ENCODE measurements at regions not wholly inside any gene's neighbourhood (a gene's known extent, or its start where the extent isn't known, plus 50 kb on each side); places are given as distances from the start of the nearest gene placed in this dataset.

DNA sequence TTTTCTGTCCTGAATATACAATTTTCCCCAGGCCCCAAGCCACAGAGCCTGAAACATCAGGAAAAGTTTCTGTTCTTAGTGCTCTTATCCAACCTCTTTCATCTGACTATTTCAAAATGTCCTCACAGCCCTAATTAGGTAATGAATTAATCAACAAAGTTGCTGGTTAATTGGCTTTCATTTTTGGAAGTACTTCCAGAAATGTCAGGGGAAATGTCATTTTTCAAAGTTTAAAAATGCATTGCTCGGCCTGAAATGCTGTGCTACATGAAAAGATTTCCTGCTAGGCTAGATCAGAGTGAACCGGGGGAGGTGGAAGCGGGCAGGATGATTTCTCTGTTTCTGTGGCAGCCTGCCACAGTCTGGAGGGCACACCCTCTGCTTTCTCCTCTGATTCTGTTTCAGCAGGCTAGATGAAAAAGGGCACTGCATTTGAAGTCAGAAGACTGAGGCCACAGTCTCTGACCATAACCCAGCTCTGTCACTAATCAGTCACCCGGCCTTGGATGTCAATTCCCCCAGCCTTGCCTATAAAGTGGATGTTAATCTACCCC lies 55.9 kb upstream of the BARX1 start:
- no peak for TF ChIP-seq FOXK2 (IDR thresholded peaks at IDR 0.05)
- TF ChIP-seq ZNF384 (IDR thresholded peaks at IDR 0.05) = no peak
- no peak for TF ChIP-seq SUZ12 (IDR thresholded peaks at IDR 0.05)
- no peak for TF ChIP-seq ELF4 (IDR thresholded peaks at IDR 0.05)
- ChIA-PET CTCF (interaction anchor here (4.8 kb wide), 1 partner anchor 202 kb away, joined by 35 read pairs; no protein-coding TSS in a partner anchor), POLR2A (no interaction called here)
- DNase-seq (ENCODE audit: extremely low spot score) = no peak

DNA sequence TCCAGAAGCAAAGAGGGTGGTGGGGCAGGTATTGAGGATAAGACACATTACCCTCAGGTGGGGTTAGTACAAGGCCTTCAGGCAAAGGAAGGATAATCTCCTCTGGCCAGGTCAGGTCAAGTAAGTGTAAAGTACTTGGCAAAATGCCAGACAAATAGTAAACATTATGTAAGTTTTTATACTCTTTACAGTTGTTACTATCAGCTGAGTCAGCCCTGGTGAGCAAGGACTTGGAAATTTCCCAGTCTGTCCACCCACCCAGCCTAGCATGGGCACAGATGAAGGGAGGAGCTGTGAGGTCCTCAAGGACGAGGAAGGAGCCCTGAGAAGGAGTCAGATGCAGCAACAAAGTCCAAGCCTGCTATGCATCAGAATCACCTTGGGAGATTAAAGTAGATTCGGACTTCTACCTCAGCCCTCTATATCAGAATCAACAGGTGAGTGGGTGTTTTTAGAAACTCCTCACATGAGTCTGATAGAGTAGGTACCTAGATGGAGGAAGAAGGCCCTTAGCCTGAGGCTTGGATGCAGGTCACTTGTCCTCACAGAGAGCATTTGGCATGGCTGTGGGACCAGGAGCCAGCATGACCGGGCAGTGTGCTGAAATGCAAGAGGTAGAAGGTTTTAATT lies 50.2 kb upstream of the BARX1 start:
- POLR2A ChIA-PET = no interaction called here
- CTCF ChIA-PET = interaction anchor here (0.9 kb wide), 1 partner anchor 326 kb away, joined by 3 read pairs; no protein-coding TSS in a partner anchor
- DNase-seq (ENCODE audit: extremely low spot score) = no peak
- TF ChIP-seq, protein P1, sequence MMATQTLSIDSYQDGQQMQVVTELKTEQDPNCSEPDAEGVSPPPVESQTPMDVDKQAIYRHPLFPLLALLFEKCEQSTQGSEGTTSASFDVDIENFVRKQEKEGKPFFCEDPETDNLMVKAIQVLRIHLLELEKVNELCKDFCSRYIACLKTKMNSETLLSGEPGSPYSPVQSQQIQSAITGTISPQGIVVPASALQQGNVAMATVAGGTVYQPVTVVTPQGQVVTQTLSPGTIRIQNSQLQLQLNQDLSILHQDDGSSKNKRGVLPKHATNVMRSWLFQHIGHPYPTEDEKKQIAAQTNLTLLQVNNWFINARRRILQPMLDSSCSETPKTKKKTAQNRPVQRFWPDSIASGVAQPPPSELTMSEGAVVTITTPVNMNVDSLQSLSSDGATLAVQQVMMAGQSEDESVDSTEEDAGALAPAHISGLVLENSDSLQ (IDR thresholded peaks at IDR 0.05) = no peak
- TF ChIP-seq LEF1 (IDR thresholded peaks at IDR 0.05; ENCODE audit: borderline replicate concordance) = no peak
- TF ChIP-seq FOXA1 (IDR thresholded peaks at IDR 0.05) = no peak
- TF ChIP-seq HDGF (IDR thresholded peaks at IDR 0.05; ENCODE audit: borderline replicate concordance) = no peak
- TF ChIP-seq FOXM1 (IDR thresholded peaks at IDR 0.05; ENCODE audit: borderline replicate concordance) = no peak
- no peak for TF ChIP-seq BHLHE40 (IDR thresholded peaks at IDR 0.05; ENCODE audit: borderline replicate concordance)
- TF ChIP-seq ELF4 (IDR thresholded peaks at IDR 0.05) = no peak
- no peak for TF ChIP-seq SUZ12 (IDR thresholded peaks at IDR 0.05)
- TF ChIP-seq SP1 (IDR thresholded peaks at IDR 0.05) = no peak
- no peak for TF ChIP-seq NFRKB (IDR thresholded peaks at IDR 0.05)
- TF ChIP-seq ARNT (IDR thresholded peaks at IDR 0.05) = no peak
- no peak for TF ChIP-seq L3MBTL2 (conservative IDR thresholded peaks at IDR 0.05)
- no peak for TF ChIP-seq FOXK2 (IDR thresholded peaks at IDR 0.05)
